ENCODE measurements at regions not wholly inside any gene's neighbourhood (a gene's known extent, or its start where the extent isn't known, plus 50 kb on each side); places are given as distances from the start of the nearest gene placed in this dataset.
"Not testable (repeated sequence)": the region's sequence is repeated elsewhere in the genome, so short reads cannot be mapped to it uniquely, and the experiment has no call there.

DNA sequence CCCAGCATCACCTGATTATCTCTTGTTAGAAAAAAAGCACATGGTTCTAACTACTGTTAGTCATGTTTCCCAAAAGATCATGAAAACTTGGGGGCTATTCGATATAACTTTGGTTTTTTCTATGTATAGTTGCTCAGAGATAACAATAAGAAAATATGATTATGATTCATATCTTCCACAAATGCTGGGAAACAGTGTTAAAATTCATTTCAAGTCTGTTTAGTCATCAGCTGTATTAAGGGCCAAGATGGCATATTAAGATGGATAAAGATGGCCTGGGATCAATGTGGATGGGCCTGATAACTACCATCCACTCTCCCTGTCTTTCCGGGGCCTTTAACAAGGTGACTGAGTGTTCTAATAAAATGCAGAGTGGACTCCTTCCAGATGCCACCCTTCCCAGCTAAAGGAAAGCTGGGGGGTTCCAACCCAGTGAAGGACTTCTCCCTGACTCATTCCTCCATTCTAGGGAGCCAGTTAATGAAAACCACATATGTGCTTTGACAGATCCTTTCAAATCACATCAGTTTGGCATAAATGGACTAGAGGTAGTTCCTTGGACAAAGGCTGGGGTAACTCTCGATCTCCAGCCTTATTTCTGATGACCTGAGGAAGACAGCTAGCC is 221.6 kb downstream of the VAPA start:
- DNase-seq (ENCODE audit: extremely low read depth, low read depth, low spot score): no peak

DNA sequence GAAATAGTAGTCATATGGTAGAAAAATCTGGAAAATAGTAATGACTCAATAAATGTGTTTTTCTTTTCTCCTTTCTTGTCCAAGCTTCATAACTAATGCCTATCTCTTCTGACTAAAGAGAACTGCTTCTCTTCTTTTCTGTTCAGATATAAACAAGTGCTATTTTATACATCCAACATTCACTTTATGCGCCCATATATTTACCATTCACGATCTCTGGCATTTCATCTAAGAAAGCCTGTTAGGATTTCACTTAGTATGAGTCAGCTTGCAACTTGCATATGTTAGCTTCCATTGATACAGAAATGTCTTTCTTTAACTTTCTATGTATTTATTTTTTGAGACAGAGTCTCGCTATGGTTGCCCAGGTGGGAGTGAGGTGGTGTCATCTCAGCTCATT is 224.9 kb downstream of the VAPA start:
- no peak for DNase-seq (ENCODE audit: extremely low read depth, low read depth, low spot score)

DNA sequence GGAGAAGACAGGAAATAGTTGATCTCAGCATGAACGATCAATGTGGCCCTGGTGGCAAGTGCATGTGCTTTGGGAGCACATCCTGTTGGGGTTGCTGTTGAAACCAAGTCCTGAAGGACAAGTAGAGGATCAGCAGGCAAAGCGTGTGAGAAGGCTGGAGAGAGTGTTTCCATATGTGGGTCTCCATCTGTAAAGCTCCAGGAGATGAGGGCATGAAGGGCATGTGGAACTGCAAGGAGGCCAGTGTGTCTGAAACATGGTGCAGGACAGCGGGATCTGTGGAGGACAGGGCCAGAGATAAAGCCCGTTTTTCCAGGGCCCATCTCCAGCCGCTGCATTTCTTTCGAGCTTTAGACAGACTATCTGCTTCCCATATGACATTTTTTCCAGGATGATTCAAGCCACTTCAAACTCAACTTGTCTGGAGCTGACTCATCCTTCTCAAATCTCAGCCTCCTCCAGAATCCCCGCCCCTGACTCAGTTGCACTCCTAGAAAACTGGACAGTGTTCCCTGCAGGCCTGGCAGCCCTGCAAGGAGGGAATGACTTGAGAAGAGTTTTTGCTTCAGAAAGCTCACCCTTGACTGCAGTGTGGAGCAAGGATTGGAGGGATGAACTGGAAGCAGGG is 226.1 kb downstream of the VAPA start:
- no peak for DNase-seq (ENCODE audit: extremely low read depth, low read depth, low spot score)

GRCh38 chr18:10140461-10141282 is 226.9 kb downstream of the VAPA start:
- DNase-seq (ENCODE audit: extremely low read depth, low read depth, low spot score): no peak

- no peak for DNase-seq (ENCODE audit: extremely low read depth, low read depth, low spot score)
These were observed 227.7 kb downstream of the VAPA start for GRCh38 chr18:10141559-10141958.

GRCh38 chr18:10142056-10142455 is 228.2 kb downstream of the VAPA start:
- DNase-seq (ENCODE audit: extremely low read depth, low read depth, low spot score): no peak

DNA sequence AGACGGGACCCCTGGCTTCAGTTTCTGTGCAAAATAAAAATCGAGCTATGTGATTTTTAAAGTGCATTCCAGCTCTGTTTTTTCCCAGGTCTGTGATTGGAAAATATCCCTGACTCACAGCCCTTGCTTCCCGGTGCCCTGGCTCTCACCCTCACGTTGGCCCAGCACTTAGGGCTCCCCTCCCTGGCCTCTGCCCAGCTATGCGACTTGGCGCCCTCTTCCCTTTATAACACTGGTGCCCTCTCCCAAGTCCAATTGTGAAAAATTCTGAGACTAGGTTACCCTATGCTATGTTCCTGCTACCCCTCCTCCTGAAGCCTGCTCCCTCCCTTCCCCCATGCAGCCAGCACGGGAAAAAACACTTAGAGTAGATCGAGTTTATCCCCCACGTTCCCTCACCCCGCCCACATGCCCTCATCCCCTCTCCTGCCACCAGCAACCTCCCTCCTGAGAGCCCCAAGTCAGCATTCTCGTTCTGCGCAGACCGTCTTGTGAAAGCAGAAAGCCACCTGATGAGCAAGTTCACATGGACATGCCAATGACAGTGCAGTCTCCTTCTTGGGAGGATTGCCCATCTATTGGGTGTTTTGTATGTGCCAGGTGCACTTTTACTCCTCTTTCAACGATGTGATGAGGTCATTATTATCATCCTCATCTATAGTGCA is 228.8 kb downstream of the VAPA start:
- no peak for DNase-seq (ENCODE audit: extremely low read depth, low read depth, low spot score)

GRCh38 chr18:10143596-10143995 is 229.8 kb downstream of the VAPA start:
- DNase-seq (ENCODE audit: extremely low read depth, low read depth, low spot score): no peak

DNA sequence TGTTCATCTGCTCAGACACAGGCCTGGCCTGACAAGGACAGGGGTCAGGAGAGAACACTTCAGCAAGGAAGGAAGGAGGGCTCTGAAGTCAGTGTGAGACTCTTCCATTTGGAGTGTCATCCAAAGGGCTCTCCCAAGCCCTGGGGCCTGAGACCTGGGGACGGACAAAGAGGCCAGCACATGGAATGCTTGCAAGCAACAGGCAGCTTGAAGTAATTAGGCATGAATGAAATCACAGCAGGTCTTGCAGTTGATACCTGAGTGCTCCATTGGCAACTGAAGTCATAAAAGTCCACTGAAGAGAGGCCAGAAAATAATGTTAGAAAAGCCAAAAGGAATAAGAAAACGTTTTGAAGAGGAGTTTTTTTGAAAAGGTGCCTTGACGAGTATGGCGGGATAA is 231.7 kb downstream of the VAPA start:
- no peak for DNase-seq (ENCODE audit: extremely low read depth, low read depth, low spot score)

- no peak for DNase-seq (ENCODE audit: extremely low read depth, low read depth, low spot score)
These were observed 233.4 kb downstream of the VAPA start for GRCh38 chr18:10147226-10147625.

DNA sequence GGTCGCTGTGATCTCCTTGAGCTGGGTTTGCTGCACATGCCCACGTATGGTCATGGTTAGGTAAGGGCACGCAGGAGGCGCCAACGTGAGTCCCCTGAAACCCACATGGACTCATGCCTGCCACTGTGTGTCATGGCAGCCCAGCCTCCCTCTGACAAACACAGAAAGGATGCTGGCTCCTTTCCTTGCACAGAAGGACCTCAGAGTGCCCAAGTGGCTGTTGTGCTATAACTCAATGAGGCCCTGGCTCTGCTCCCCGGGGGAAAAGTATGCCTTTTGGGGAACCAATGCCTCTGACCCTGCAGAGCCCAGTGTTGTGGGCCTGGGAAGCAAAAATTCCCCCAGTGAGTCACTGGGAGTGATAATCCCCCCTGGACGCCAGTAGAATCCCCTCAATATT is 233.9 kb downstream of the VAPA start:
- DNase-seq (ENCODE audit: extremely low read depth, low read depth, low spot score): no peak

GRCh38 chr18:10148189-10148929 is 234.5 kb downstream of the VAPA start:
- no peak for DNase-seq (ENCODE audit: extremely low read depth, low read depth, low spot score)

GRCh38 chr18:10149768-10150556 is 236.1 kb downstream of the VAPA start:
- DNase-seq (ENCODE audit: extremely low read depth, low read depth, low spot score): no peak

DNA sequence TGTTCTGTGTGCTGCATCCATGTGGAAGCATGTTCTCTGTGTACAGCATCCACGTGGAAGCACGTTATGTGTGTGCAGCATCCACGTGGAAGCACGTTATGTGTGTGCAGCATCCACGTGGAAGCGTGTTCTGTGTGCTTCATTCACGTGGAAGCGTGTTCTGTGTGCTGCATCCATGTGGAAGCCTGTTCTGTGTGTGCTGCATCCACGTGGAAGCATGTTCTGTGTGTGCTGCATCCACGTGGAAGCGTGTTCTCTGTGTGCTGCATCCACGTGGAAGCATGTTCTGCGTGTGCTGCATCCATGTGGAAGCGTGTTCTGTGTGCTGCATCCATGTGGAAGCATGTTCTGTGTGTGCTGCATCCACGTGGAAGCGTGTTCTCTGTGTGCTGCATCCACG is 236.8 kb downstream of the VAPA start:
- not testable (repeated sequence) for DNase-seq (ENCODE audit: extremely low read depth, low read depth, low spot score)

GRCh38 chr18:10152475-10152874 is 238.7 kb downstream of the VAPA start:
- no peak for DNase-seq (ENCODE audit: extremely low read depth, low read depth, low spot score)

- no peak for DNase-seq (ENCODE audit: extremely low read depth, low read depth, low spot score)
These were observed 240.3 kb downstream of the VAPA start for GRCh38 chr18:10153924-10154752.

- no peak for DNase-seq (ENCODE audit: extremely low read depth, low read depth, low spot score)
These were observed 243.9 kb downstream of the VAPA start for GRCh38 chr18:10157706-10158105.

DNA sequence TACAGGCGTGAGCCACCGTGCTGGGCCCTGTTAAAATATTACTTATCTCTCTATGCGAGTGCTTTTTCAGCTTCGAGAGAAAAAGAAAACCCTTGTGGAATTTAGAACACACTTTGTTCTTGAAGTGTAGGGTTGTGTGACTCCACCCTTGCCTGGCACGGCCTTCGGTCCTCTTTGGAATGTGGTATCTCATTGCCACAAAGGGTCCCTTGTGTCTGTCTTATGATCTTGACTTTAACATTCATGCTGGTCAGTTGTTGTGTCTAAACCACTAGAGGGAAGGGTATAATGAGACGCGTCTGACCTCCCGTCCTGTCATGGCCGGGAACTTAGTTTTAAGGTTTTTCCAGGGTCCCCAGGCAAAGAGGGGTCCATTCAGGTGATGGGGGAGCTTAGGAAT is 246.4 kb downstream of the VAPA start:
- DNase-seq (ENCODE audit: extremely low read depth, low read depth, low spot score): no peak

- no peak for DNase-seq (ENCODE audit: extremely low read depth, low read depth, low spot score)
These were observed 247.5 kb downstream of the VAPA start for GRCh38 chr18:10161315-10161714.
